HG03280 (cell line): ENCODE measurements at regions not wholly inside any gene's neighbourhood (a gene's known extent, or its start where the extent isn't known, plus 50 kb on each side); places are given as distances from the start of the nearest gene placed in this dataset.

Experiments
- ATAC-seq: cut with Tn5 transposase; IDR thresholded peaks from one replicate; pipeline ENCODE4 v1.9.1; 2021; ENCODE audit warnings: mild to moderate bottlenecking, moderate library complexity; ENCODE audit not compliant: unreplicated experiment

DNA sequence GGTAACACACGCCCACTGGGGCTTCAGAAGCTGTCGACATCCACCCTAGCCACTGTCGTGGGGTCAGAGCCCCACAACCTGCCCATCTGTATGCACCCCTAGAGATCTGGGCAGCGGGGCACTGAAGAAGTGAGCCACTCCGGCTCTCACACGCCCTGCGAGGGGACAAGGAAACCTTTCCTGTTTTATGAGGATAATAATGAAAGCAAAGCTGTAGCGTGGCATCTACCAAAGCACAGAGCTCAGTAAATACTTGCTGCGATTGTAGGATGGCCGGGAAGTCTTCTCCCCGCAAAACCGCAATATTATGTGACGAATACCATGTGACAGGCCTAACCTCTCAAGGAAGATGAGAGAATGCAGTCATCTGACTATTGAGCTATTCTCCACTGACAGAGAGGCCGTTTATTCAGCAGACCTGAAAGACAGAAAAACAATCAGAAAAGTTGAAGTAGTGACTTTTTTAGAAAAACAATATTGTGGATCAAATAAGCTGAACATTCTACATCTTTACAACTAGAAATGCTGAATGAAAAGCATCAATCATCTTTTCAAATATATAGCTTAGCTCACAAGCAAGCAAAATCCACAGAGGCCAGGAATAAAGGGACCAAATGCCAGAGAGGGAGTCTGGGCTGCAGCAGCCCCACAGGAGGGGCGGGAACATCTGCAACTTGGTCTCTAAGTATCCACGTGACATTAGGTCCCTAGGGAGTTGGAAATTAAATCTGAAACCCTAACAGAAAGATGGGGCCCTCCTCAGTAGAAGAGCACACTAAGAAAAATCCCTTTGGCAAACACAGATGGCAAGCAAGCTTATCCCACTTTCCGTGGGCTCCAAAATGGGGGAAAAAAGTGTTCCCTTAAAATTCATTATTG lies 207.8 kb downstream of the TTLL2 start:
- ATAC-seq = no peak

DNA sequence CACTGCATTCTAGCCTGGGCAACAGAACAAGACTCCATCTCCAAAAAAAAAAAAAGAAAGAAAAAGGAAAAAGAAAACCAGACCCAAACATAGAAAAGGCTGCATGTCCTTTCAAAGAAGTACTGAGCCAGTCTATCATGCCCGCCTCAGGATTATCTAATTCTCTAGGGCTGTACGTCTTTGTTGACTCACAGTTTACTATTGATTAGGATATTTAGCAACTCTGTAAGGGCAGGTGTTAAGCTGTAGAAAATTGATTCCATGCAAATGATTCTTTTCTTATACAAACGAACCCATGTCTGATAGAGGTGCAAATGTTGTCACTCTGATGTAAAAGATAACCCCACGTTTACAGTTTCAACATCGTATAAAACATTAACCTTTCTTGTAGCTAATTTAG lies 209.0 kb downstream of the TTLL2 start:
- no peak for ATAC-seq

DNA sequence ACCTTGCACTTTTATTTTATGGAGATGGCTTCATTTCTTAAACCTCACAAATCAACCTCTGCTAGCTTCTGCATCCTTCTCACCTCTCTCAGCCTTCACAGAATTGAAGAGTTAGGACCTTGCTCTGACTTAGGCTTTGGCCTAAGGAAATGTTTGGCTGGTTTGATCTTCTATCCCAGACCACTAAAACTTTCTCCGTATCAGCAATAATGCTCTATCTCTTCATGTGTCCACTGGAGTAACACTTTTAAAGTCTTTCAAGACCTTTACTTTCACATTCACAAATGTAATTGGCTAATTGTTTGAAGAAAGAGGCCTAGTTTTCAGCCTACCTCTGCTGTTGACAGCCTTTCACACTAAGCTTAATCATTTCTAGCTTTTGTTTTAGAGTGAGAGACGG lies 212.9 kb downstream of the TTLL2 start:
- no peak for ATAC-seq

DNA sequence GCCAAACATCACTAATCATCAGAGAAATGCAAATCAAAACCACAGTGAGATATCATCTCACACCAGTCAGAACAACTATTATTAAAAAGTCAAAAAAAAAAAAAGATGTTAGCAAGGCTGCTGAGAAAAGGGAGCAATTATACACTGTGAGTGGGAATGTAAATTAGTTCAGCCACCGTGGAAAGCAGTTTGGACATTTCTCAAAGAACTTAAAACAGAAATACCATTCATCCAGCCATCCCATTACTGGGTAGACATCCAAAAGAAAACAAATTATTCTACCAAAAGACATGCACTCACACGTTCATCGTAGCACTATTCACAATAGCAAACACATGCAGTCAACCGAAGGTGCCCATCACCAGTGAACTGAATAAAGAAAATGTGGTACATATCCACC lies 213.9 kb downstream of the TTLL2 start:
- ATAC-seq = no peak

DNA sequence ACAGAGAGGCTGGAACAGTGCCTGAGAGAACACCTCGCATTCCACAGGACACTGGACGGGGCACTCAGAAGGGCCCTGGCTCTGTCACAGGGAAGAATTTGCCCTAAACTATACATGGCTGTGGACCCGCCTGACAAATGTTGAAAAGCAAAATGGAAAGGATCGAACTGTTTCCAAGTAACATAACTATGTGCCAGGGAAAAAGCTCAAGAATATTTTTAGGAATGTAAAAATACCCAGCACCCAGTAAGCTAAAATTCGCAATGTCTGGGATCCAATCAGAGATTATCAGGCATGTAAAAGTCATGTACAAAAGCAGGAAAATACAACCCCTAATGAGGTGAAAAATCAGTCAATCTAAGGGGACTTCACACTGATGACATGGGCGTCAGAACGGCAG lies 215.9 kb downstream of the TTLL2 start:
- no peak for ATAC-seq

DNA sequence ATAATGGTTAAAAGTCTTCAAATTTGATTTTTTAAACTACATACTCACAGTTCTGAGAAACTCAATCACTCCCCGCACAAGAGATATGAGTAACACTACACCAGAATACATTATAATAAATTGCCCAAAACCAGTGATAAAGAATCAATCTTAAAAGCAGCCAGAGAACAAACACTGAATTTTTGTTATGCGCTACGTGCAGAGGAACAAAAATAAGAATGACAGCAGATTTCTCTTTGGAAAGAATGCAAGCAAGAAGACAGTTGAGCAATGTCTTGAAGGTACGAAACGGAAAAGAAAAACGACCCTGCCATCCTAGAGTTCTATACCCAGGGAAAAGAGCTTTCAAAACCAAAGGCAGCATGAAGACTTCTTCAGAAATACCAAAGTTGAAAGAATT lies 216.7 kb downstream of the TTLL2 start:
- ATAC-seq = no peak

DNA sequence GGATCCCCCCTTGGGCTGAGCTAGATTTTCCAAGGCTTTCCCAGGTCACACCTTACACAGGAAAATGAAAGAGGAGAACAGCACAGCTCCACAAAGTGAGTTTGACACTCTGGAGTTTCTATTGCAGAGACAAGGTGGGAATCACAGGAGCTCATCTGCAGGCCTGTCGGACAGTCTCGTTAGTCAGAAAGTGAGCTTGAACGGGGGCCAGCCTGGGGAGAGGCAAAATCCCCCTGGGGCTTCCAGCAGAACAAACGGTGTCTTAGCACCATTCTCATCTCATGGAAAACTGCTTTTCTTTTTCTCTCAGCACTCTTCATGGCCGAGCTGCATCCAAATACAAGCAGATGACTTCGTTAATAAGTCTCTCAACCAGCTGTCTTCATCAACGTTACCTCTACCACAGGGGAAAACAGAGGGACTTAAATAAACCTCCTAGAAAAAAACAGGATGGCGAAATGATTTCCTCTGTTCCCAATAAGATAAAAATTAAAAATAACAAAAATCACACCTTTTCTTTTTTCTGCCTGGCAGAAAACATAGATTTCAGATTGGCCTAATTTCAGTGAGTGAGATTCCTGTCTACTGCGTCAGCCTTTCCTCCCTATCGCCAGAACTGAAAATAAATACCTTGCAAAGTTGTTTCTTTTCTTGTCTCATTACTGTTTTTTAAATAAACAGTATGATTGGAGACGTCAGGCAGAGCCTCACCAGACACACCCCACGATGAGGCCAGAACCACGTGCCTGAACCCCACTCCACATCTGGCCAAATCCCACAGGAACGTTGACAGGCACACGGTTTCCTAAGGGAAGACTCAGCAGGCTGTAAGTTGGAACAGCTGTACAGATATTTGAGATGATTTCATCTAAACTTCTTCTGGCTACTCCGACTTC lies 219.0 kb downstream of the TTLL2 start:
- no peak for ATAC-seq

DNA sequence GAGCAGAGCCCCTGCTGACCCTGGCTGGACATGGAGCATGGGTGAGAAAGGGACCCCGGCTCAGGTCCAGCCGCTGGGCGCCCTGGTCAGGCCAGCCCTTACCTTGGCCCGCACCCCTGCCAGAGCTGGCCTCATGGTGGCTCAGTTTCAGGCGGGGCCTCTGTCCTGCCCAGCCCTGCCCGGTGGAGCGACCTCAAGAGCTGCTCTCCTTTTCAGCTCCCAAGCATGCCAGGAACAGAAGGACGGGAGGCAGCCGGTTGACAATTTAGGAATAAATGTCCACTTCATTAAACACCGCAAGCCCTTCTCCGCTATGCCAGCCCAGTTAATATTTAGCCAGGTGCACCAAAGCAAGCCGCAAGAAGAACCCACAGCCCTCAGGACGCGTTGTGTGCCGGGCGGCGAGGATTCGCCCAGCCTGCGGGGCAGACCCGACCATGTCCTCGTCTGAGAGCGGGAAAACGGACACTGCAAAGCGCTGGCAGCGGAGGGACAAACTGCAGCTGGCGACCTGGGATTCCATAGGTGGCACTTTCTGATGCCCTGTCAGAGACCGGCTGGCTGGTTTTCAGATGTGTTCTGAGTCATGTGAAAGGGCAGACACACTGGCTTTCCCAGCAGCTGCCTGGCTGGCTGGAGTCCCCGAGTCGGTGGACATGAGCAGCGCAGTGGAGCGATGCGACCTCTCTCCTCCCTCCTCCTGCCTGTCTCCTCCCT lies 221.9 kb downstream of the TTLL2 start:
- no peak for ATAC-seq

DNA sequence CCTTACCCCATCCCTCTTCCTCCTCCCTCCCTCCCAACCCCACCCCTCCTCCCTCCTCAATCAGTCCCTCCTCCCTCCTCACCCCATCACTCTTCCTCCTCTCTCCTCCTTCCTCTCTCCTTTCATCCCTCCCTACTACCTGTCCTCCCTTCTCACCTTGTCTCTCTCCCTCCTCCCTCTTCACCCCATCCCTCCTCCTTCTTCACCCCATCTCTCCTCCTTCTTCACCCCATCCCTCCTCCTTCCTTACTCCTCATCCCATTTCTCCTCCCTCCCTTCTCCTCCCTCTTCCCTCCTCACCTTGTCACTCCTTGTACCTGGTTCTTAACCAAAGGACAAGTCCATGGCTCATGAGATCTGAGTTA lies 222.4 kb downstream of the TTLL2 start:
- no peak for ATAC-seq

DNA sequence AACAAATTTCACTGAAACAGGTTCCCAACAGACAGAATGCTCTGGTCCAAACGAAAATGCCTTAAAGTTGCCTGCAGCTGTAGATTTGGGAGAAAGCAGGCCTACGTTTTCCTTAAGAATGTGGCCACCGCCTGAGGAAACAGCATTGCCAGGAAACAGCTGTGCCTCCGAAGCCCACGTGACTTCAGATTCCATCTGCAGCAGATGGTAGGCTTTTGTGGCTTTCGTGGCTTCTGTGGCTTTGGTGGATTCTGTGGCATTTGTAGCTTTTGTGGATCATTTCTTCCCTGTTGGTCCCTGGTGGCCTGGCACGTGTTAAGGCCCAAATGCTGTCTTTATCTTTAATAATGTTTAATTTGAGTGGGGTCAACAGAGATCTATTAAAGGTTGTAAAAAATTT lies 222.9 kb downstream of the TTLL2 start:
- no peak for ATAC-seq

DNA sequence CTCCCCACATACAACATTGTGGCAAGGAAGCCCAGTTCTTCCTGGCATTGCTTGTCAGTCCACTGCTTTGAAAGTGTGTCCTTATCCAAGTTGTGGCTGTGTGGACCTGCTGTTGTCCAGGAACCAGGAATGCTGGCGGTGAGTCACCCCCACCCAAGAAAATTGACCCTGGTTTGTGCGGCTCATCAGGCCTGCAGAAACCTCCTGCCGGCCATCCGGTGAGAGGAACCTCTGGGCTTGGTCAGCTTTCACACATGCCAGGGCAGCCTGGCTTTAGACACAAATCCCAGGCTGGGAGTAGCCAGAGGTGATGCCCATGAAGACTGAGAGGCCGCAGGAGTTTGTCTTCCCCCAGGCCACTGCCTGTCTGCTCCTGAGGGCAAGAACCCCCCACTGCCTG lies 223.6 kb downstream of the TTLL2 start:
- no peak for ATAC-seq

DNA sequence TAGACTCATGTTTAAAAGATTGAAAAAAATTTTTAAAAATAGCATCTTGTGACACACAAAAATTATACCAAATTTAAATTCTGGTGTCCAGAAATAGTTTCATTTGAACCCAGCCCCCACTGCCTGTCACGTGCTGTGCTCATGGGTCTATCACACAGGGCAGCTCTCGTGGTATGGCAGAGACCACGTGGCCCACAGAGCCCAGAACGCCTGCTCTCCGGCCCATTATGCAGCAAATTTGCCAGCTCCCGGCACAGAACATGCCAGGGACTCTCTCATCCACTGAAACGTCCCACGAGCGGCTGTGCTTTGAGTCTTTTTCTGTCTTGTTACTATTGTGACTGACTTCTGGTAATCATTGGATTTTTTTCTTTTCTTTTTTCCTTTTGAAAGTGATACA lies 224.3 kb downstream of the TTLL2 start:
- no peak for ATAC-seq

DNA sequence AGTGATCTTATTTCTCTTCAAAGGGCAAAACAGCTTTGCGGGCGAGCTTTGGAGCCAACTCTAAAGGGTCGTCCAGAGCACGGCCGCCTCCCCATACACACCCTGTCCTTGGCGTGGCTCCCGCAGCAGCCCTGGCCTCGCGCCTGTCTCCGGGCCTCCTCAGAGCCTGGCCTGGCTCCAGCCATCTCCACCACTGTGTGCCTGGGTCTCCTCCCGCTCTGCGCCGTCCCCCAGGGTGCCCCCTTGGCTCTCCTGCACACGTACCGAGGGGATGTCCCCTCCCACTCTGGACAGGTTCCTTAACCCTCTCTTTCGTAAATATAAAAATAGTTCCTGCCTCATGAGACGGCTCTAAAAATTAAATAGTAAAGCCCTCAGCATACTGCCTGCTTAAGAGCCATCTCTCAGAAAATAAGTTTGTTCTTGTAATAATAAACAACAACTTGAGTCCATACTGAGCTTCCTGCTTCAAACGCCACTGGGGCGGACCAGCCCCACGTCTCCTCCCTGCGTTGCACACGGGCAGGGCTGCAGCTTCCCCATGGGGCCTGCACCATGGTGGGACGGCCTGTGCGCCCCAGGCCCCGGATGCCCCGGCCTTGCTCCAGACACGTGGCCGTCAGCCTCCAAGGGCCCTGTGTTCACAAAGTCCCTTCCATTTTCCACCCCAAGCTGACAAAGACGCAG lies 226.2 kb downstream of the TTLL2 start:
- no peak for ATAC-seq

DNA sequence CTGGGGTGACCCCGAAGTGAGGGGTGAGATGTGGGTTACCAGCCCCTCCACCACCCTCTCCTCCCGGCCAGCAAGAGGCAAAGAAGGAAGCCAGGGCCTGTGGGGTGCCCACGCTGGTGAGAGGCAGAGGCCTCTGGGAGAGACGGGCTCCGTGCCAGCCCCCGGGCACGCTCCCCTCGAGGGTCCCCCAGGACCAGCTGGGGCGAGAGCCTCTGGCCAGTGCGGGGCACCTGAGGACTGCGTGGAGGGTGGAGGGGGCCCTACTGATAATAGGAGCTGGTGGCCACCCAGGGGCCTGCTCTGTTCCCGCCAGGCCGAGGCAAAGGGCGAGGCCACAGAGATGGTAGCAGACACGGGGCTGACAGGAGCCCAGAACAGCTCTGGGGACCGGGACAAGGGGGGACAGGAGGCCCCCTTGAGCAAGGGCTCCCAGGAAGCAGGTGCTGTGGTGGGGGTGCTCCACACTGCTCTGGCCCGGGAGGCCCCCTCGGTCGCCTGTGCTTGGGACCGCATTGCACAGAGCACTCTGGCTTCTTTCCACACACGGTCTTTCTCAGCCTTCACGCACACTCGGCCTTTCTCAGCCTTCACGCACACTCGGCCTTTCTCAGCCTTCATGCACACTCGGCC lies 226.9 kb downstream of the TTLL2 start:
- ATAC-seq = no peak

DNA sequence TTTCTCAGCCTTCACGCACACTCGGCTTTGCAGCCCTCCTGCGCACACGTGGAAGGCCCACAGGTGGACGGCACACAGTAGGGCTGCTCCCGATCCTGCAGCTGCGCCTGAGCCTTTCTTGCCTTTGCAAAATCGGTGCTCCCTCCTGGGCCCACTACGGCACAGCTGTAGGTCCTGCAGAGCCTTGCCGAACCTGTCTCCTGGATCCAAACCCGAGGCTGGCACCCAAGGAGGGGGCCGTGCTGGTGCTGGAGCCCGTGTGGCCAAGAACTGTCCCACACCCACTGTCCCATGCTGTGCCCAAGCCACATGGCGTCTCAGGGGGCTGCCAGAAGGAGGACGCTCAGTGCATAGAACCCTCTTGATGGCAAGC lies 227.4 kb downstream of the TTLL2 start:
- ATAC-seq = no peak

DNA sequence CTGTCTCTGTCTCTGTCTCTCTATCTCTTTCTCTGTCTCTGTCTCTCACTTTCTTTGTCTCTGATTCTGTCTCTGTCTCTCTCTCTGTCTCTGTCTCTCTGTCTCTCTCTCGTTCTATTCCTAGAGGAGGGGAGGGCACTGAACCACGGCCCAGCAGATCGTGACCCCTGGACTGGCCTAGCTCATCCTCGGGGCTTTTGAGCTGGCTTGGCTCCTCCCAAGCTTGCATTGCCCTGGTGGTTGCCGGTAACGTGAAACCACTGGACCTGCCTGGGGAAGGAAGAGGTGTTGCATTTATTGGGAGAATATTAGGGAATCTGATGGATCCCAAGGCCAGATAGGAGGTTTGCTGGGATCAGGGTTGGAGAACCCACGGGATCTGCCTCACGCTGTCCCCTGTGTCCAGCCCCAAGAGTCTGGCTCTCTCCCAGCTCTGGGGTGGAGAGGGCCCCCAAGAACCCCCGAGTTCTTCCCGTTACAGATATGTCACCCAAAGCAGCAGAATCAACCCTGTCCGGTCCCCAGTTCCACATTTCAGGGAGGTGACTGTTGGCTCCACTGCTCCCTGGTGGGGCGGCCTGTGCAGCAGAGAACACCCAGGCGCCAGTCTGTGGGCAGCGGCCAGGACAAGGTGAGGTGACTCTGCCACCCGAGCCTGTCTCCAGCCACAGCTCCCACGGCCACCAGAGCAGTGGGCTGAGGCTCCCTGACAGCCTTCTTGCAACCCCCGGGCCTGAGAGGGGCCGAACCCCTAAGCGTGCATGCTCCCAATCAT lies 228.3 kb downstream of the TTLL2 start:
- ATAC-seq = no peak

DNA sequence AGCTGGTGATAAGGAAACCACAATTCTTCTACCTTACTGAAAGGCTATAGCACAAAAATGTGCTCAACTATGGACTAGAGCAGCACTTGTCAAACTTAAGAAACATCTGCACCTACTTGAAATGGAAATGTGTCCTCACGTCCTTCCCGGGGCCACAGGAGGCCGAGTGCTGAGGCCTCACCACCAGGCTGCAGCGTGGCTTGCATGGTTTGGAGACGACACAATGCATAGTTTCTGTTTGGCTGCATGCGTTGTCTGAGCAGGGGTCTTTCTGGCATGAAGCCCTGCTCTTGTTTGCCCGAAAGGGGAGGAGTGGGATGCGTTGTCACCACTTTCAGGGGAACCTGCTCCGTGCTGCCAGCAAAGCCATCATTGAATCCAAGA lies 228.8 kb downstream of the TTLL2 start:
- no peak for ATAC-seq

DNA sequence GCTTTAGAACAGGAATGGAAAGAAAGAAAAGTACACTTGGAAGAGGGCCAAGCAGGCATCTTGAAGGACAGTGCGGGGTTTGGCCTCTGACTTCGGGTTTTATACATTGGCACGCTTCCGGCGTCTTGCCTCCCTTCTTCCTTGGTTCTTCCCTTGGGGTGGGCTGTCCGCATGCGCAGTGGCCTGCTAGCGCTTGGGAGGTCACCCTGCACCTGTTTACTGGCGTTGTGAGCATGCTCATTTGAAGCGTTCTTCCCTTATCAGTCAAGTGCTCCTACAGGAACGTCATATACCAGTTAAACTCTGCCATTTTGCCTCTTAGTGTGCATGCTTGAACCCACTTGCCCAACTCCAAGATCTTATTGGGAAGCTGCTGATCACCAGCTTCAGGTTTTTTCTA lies 230.0 kb downstream of the TTLL2 start:
- ATAC-seq = no peak

DNA sequence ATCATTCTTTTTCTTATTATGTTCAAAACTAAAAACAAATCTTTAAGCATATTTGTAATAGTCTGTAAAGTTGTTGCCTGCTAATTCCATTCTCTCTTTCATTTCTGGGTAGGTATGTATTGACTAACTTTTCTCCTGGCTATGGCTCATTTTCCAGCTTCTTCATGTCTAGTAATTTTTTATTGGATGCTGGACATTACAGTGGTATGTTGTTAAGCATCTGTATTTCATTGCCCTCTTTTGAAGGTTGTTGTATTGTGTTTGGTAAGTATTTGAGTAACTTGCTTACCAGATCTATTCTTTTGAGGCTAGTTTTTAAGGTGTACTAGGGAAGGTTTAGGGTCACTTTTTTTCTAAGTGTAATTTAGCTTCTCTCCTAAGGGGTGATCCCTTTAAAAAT lies 230.9 kb downstream of the TTLL2 start:
- no peak for ATAC-seq

DNA sequence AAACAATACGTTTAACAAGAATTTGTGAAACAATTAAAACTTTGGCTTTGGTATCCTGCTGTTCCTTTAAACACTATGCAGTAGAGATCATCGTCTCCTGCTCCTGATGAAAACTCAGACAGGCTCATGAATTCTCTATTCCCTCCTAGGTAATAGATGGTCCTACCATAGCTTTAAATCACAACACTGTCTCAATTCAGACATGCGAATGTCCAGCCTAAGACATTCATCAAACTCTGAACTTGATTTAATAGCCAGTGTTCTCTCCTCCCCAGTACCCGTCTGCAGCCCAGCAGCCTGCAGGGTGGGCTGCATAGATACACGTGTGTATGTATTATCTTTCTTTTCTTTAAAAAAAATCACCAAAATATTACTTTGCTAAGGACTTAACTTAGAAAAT lies 232.8 kb downstream of the TTLL2 start:
- no peak for ATAC-seq
